Type B pancreatic cell (in vitro differentiated cells): ENCODE measurements at regions not wholly inside any gene's neighbourhood (a gene's known extent, or its start where the extent isn't known, plus 50 kb on each side); places are given as distances from the start of the nearest gene placed in this dataset.
"Not testable (repeated sequence)": the region's sequence is repeated elsewhere in the genome, so short reads cannot be mapped to it uniquely, and the experiment has no call there.

Source experiments
- DNase-seq: peaks from one replicate; pipeline ENCODE4 v3.0.0; 2021; ENCODE audit warnings: mixed read lengths; ENCODE audit not compliant: unreplicated experiment; ENCODE audit errors: extremely low spot score
- H3K27ac Mint-ChIP-seq: 2 replicates; pipeline ENCODE4 v1.8.0; 2021; ENCODE audit warnings: mild to moderate bottlenecking, mixed read lengths
- H3K27me3 Mint-ChIP-seq: 2 replicates; pipeline ENCODE4 v1.8.0; 2021; ENCODE audit warnings: mixed read lengths
- H3K36me3 Mint-ChIP-seq: 2 replicates; pipeline ENCODE4 v1.8.0; 2021; ENCODE audit warnings: mixed read lengths
- H3K4me1 Mint-ChIP-seq: one replicate; pipeline ENCODE4 v1.8.0; 2021; ENCODE audit warnings: mixed read lengths; ENCODE audit not compliant: unreplicated experiment
- H3K4me3 Mint-ChIP-seq: 2 replicates; pipeline ENCODE4 v1.8.0; 2021; ENCODE audit warnings: mild to moderate bottlenecking, mixed read lengths
- H3K9me3 Mint-ChIP-seq: 2 replicates; pipeline ENCODE4 v1.8.0; 2021; ENCODE audit warnings: mixed read lengths
- CTCF ChIP-seq: fragments of 200-600 bp; sonication (generic); conservative IDR thresholded peaks from 2 replicates; pipeline ENCODE4 v1.5.0; 2021; ENCODE audit warnings: antibody characterized with exemption, mild to moderate bottlenecking

- Mint-ChIP-seq H3K4me1 (no peaks in the 10 kb centered on the region), H3K4me3 (no peak overlapping the region), H3K27ac (no peak overlapping the region), H3K36me3 (no peaks in the 10 kb centered on the region), H3K27me3 (no peaks in the 10 kb centered on the region), H3K9me3 (no peaks in the 10 kb centered on the region)
- DNase-seq: no peak
- TF ChIP-seq CTCF: no peak
Observed at GRCh38 chrX:121864561-121864960, 817.2 kb downstream of the GLUD2 start.

GRCh38 chrX:121869876-121870477 lies 822.6 kb downstream of the GLUD2 start:
- Mint-ChIP-seq H3K4me3 (no peak overlapping the region), H3K36me3 (no peaks in the 10 kb centered on the region), H3K27ac (no peak overlapping the region), H3K9me3 (no peaks in the 10 kb centered on the region), H3K4me1 (no peaks in the 10 kb centered on the region), H3K27me3 (no peaks in the 10 kb centered on the region)
- no peak for DNase-seq
- no peak for TF ChIP-seq CTCF

- H3K27ac Mint-ChIP-seq: no peak overlapping the region
- H3K27me3 Mint-ChIP-seq: no peaks in the 10 kb centered on the region
- no peaks in the 10 kb centered on the region for H3K9me3 Mint-ChIP-seq
- no peak overlapping the region for H3K4me3 Mint-ChIP-seq
- no peaks in the 10 kb centered on the region for H3K4me1 Mint-ChIP-seq
- no peak for DNase-seq
- TF ChIP-seq CTCF: no peak
- no peaks in the 10 kb centered on the region for H3K36me3 Mint-ChIP-seq
Observed at GRCh38 chrX:121871122-121871521, 823.7 kb downstream of the GLUD2 start.

- no peak for DNase-seq
Observed at GRCh38 chrX:121876305-121876704, 828.9 kb downstream of the GLUD2 start.

GRCh38 chrX:121877337-121877736 lies 829.9 kb downstream of the GLUD2 start:
- H3K36me3 Mint-ChIP-seq, H3K27me3 Mint-ChIP-seq, H3K9me3 Mint-ChIP-seq, H3K4me3 Mint-ChIP-seq, H3K4me1 Mint-ChIP-seq, DNase-seq, H3K27ac Mint-ChIP-seq: not testable (repeated sequence)

More at GRCh38 chrX:121876305-121876704, 828.9 kb downstream of the GLUD2 start:
- no peak overlapping the region for H3K4me3 Mint-ChIP-seq
- no peaks in the 10 kb centered on the region for H3K27me3 Mint-ChIP-seq
- no peaks in the 10 kb centered on the region for H3K9me3 Mint-ChIP-seq
- no peak overlapping the region for H3K27ac Mint-ChIP-seq
- no peaks in the 10 kb centered on the region for H3K36me3 Mint-ChIP-seq
- no peaks in the 10 kb centered on the region for H3K4me1 Mint-ChIP-seq
- TF ChIP-seq CTCF: no peak

GRCh38 chrX:121886557-121886956 lies 839.1 kb downstream of the GLUD2 start:
- Mint-ChIP-seq H3K36me3 (no peaks in the 10 kb centered on the region), H3K27ac (no peak overlapping the region), H3K27me3 (no peaks in the 10 kb centered on the region), H3K4me3 (no peak overlapping the region), H3K9me3 (no peaks in the 10 kb centered on the region), H3K4me1 (no peaks in the 10 kb centered on the region)
- TF ChIP-seq CTCF: no peak
- no peak for DNase-seq
